MM.1S (cell line): ENCODE measurements at regions not wholly inside any gene's neighbourhood (a gene's known extent, or its start where the extent isn't known, plus 50 kb on each side); places are given as distances from the start of the nearest gene placed in this dataset.

Source experiments
- CTCF ChIP-seq: fragments of 300-600 bp; sonication (generic); IDR thresholded peaks from 2 replicates; pipeline ENCODE4 v1.5.1; 2016; ENCODE audit warnings: antibody characterized with exemption, low read length, mixed read lengths
- EZH2 ChIP-seq: fragments of 300-600 bp; sonication (generic); optimal IDR thresholded peaks from 2 replicates; pipeline ENCODE3; 2017; ENCODE audit warnings: low read depth, mild to moderate bottlenecking, antibody characterized with exemption, low read length, mixed read lengths
- EZH2phosphoT487 ChIP-seq: fragments of 300-600 bp; sonication (generic); IDR thresholded peaks from 2 replicates; pipeline ENCODE4 v1.6.1; 2018; ENCODE audit warnings: antibody characterized with exemption, low read length

- TF ChIP-seq CTCF = no peak
- no peak for TF ChIP-seq EZH2phosphoT487
- no peak for TF ChIP-seq EZH2
Observed at GRCh38 chr1:96513136-96513535, 208.4 kb upstream of the PTBP2 start.
